Hepatocyte (in vitro differentiated cells): ENCODE measurements at regions not wholly inside any gene's neighbourhood (a gene's known extent, or its start where the extent isn't known, plus 50 kb on each side); places are given as distances from the start of the nearest gene placed in this dataset.

Experiments
- DNase-seq: peaks from one replicate; pipeline ENCODE4 v3.0.0-alpha.2; 2016; ENCODE audit warnings: low spot score
- H2AFZ ChIP-seq: fragments of 200-600 bp; sonication (generic); 2 replicates; pipeline ENCODE4 v1.6.0; 2016; ENCODE audit warnings: antibody characterized with exemption, mild to moderate bottlenecking
- H3K27ac ChIP-seq: fragments of 200-600 bp; sonication (generic); 2 replicates; pipeline ENCODE4 v1.5.1; 2016; ENCODE audit warnings: mild to moderate bottlenecking
- H3K27me3 ChIP-seq: fragments of 200-600 bp; sonication (generic); 2 replicates; pipeline ENCODE4 v1.6.1; 2016
- H3K36me3 ChIP-seq: fragments of 200-600 bp; sonication (generic); replicated peaks from 2 replicates; pipeline ENCODE4 v1.5.1; 2016; ENCODE audit warnings: low read depth; ENCODE audit not compliant: insufficient read depth
- H3K4me1 ChIP-seq: fragments of 200-600 bp; sonication (generic); 2 replicates; pipeline ENCODE4 v1.5.1; 2016; ENCODE audit warnings: mild to moderate bottlenecking, moderate library complexity; ENCODE audit not compliant: insufficient read depth
- H3K4me2 ChIP-seq: fragments of 200-600 bp; sonication (generic); 2 replicates; pipeline ENCODE4 v1.6.0; 2016
- H3K4me3 ChIP-seq: fragments of 200-600 bp; sonication (generic); 2 replicates; pipeline ENCODE4 v1.5.1; 2016; ENCODE audit warnings: mild to moderate bottlenecking
- H3K79me2 ChIP-seq: fragments of 200-600 bp; sonication (generic); 2 replicates; pipeline ENCODE4 v1.6.0; 2017; ENCODE audit warnings: mild to moderate bottlenecking
- H3K9me2 ChIP-seq: fragments of 200-600 bp; sonication (generic); replicated peaks from 2 replicates; pipeline ENCODE4 v1.6.0; 2017; ENCODE audit warnings: mild to moderate bottlenecking; ENCODE audit not compliant: insufficient read depth
- H3K9me3 ChIP-seq: fragments of 200-600 bp; sonication (generic); 2 replicates; pipeline ENCODE4 v1.5.1; 2016; ENCODE audit warnings: low read depth, mild to moderate bottlenecking
- H4K20me1 ChIP-seq: fragments of 200-600 bp; sonication (generic); 2 replicates; pipeline ENCODE4 v1.6.0; 2016; ENCODE audit warnings: mild to moderate bottlenecking; ENCODE audit not compliant: insufficient read depth, poor library complexity, severe bottlenecking
- EZH2 ChIP-seq: fragments of 200-600 bp; sonication (generic); IDR thresholded peaks from 2 replicates; pipeline ENCODE4 v1.6.1; 2016; ENCODE audit warnings: antibody characterized with exemption, mild to moderate bottlenecking, borderline replicate concordance
- EZH2phosphoT487 ChIP-seq: fragments of 200-600 bp; sonication (generic); IDR thresholded peaks from one replicate; pipeline ENCODE4 v1.6.1; 2018; ENCODE audit warnings: antibody characterized with exemption, mild to moderate bottlenecking, low read depth, moderate library complexity; ENCODE audit not compliant: unreplicated experiment, severe bottlenecking
- WGBS: methylation state at CpG from one replicate; pipeline ENCODE4 v1.1.6; 2016; ENCODE audit warnings: low lambda C conversion rate; ENCODE audit errors: missing lambda C conversion rate; 5-methylcytosine and 5-hydroxymethylcytosine counted together
- TF ChIP-seq, protein P1 (sequence below): fragments of 200-600 bp; sonication (generic); IDR thresholded peaks from 2 replicates; pipeline ENCODE4 v1.5.1; 2016; ENCODE audit warnings: antibody characterized with exemption, mild to moderate bottlenecking; ENCODE audit not compliant: poor library complexity

DNA sequence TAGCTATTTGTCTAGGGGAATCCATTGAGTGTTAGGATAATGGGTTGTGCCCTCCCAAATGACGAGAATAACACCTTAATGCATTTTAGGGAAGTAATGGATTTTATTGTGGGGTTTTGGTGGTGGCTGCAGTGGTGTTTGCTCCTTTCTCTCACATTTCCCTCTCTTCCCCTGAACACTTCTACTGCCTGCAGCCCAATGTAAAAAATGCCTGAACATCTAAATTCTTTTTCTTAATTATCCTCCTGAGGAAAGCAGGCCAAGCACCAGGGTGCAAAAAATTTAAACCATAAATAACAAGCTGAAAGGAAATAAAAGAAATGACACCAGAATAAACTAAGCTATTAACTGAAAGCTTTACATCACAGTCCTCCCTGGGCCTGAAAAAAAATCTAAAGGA is 57.3 kb upstream of the PCDH8 start:
- H2AFZ ChIP-seq = no peak overlapping the region
- H3K4me3 ChIP-seq = no peak overlapping the region
- H3K79me2 ChIP-seq = no peaks in the 10 kb centered on the region
- H3K27me3 ChIP-seq = peaks cover 38% of the 10 kb centered on the region
- WGBS = 65% methylated on average over 1 of the region's 1 CpG
- TF ChIP-seq EZH2 = no peak
- no peak for TF ChIP-seq EZH2phosphoT487
- TF ChIP-seq, protein P1, sequence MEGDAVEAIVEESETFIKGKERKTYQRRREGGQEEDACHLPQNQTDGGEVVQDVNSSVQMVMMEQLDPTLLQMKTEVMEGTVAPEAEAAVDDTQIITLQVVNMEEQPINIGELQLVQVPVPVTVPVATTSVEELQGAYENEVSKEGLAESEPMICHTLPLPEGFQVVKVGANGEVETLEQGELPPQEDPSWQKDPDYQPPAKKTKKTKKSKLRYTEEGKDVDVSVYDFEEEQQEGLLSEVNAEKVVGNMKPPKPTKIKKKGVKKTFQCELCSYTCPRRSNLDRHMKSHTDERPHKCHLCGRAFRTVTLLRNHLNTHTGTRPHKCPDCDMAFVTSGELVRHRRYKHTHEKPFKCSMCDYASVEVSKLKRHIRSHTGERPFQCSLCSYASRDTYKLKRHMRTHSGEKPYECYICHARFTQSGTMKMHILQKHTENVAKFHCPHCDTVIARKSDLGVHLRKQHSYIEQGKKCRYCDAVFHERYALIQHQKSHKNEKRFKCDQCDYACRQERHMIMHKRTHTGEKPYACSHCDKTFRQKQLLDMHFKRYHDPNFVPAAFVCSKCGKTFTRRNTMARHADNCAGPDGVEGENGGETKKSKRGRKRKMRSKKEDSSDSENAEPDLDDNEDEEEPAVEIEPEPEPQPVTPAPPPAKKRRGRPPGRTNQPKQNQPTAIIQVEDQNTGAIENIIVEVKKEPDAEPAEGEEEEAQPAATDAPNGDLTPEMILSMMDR = no peak
- no peaks in the 10 kb centered on the region for H3K9me2 ChIP-seq
- H4K20me1 ChIP-seq = no peaks in the 10 kb centered on the region
- H3K27ac ChIP-seq = no peak overlapping the region
- H3K4me1 ChIP-seq = no peaks in the 10 kb centered on the region
- H3K36me3 ChIP-seq = no peaks in the 10 kb centered on the region
- DNase-seq = no peak
- no peaks in the 10 kb centered on the region for H3K9me3 ChIP-seq
- no peak overlapping the region for H3K4me2 ChIP-seq

DNA sequence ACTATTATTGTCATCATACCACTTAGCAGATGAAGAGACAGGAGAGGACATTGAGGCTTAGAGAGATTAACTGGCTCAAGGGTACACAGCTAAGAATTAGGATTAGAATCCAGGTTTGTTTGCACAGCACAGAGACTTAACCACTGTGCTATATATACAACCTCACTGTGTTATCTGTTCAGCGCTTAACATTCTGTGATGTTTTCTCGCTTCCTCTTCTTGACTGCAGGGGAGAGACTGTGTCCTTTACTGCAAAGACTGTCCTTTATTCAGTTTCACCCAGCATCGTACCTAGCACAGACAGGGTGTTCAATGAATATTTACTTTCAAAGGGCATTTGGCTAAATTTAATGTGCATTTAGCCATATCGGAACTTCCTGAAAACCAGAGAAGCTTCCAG is 54.9 kb upstream of the PCDH8 start:
- 45% methylated on average over 4 of the region's 4 CpGs for WGBS
- Histone ChIP-seq H3K9me3 (no peaks in the 10 kb centered on the region), H3K4me2 (no peak overlapping the region), H3K4me3 (no peak overlapping the region), H2AFZ (no peak overlapping the region), H4K20me1 (no peaks in the 10 kb centered on the region), H3K9me2 (no peaks in the 10 kb centered on the region), H3K27ac (no peak overlapping the region), H3K36me3 (no peaks in the 10 kb centered on the region), H3K27me3 (peaks cover 25% of the 10 kb centered on the region), H3K79me2 (no peaks in the 10 kb centered on the region), H3K4me1 (no peaks in the 10 kb centered on the region)
- DNase-seq = no peak
- TF ChIP-seq EZH2 (no peak), EZH2phosphoT487 (no peak)
- TF ChIP-seq, protein P1 = no peak

DNA sequence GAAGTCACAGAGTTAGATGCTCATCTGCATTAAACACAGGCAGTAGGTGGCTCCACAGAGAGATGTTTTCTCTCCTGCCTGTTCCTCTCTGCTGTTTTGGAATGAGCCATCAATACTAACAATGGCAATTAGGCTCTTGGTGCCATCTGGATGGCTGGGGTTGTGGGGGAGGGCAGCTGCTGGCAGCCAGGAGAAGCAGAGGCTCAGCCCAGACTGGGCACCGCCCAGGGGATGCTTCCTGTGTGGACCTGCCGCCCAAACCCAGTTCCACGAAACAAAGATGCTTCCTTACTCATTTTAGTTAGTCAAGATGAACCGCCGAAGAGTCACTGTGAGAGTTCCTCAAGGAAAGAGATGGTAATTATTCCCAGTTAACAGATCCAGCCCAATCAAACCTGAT is 50.8 kb upstream of the PCDH8 start:
- H3K79me2 ChIP-seq = no peaks in the 10 kb centered on the region
- no peak overlapping the region for H2AFZ ChIP-seq
- H3K9me3 ChIP-seq = no peaks in the 10 kb centered on the region
- peaks cover under 1% of the 10 kb centered on the region for H3K27me3 ChIP-seq
- no peak for DNase-seq
- H3K4me1 ChIP-seq = no peaks in the 10 kb centered on the region
- no peak overlapping the region for H3K4me3 ChIP-seq
- 95% methylated on average over 5 of the region's 5 CpGs for WGBS
- H3K4me2 ChIP-seq = no peak overlapping the region
- no peak for TF ChIP-seq EZH2phosphoT487
- TF ChIP-seq EZH2 = no peak
- TF ChIP-seq, protein P1 = no peak
- no peaks in the 10 kb centered on the region for H4K20me1 ChIP-seq
- no peaks in the 10 kb centered on the region for H3K36me3 ChIP-seq
- H3K27ac ChIP-seq = no peak overlapping the region
- no peaks in the 10 kb centered on the region for H3K9me2 ChIP-seq
